ENCODE measurements at regions not wholly inside any gene's neighbourhood (a gene's known extent, or its start where the extent isn't known, plus 50 kb on each side); places are given as distances from the start of the nearest gene placed in this dataset.

GRCh38 chr2:844715-845114 is 105.9 kb upstream of the SNTG2 start:
- H3K27ac ChIP-seq = no peak overlapping the region
- TF ChIP-seq, protein P1, sequence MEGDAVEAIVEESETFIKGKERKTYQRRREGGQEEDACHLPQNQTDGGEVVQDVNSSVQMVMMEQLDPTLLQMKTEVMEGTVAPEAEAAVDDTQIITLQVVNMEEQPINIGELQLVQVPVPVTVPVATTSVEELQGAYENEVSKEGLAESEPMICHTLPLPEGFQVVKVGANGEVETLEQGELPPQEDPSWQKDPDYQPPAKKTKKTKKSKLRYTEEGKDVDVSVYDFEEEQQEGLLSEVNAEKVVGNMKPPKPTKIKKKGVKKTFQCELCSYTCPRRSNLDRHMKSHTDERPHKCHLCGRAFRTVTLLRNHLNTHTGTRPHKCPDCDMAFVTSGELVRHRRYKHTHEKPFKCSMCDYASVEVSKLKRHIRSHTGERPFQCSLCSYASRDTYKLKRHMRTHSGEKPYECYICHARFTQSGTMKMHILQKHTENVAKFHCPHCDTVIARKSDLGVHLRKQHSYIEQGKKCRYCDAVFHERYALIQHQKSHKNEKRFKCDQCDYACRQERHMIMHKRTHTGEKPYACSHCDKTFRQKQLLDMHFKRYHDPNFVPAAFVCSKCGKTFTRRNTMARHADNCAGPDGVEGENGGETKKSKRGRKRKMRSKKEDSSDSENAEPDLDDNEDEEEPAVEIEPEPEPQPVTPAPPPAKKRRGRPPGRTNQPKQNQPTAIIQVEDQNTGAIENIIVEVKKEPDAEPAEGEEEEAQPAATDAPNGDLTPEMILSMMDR (IDR thresholded peaks at IDR 0.05) = no peak
- no peak overlapping the region for H3K4me3 ChIP-seq
- H3K4me1 ChIP-seq = no peaks in the 10 kb centered on the region
- no peaks in the 10 kb centered on the region for H3K9me3 ChIP-seq
- intact Hi-C loops (cut with DNase I) = no loop called here
- H3K36me3 ChIP-seq = no peaks in the 10 kb centered on the region
- no peak for DNase-seq
- no peaks in the 10 kb centered on the region for H3K27me3 ChIP-seq (ENCODE audit: low read depth)
- ATAC-seq = no peak

- ATAC-seq = no peak
- intact Hi-C loops (cut with DNase I) = no loop called here
These were observed 108.4 kb upstream of the SNTG2 start for GRCh38 chr2:842151-842803.

GRCh38 chr2:841036-841435 is 109.6 kb upstream of the SNTG2 start:
- ATAC-seq = no peak
- no peak for DNase-seq
- TF ChIP-seq, protein P1 (IDR thresholded peaks at IDR 0.05) = no peak
- Histone ChIP-seq H3K4me3 (no peak overlapping the region), H3K36me3 (no peaks in the 10 kb centered on the region), H3K4me1 (no peaks in the 10 kb centered on the region), H3K27ac (no peak overlapping the region), H3K9me3 (no peaks in the 10 kb centered on the region), H3K27me3 (ENCODE audit: low read depth) (no peaks in the 10 kb centered on the region)
- intact Hi-C loops (cut with DNase I) = no loop called here

More at GRCh38 chr2:842151-842803, 108.4 kb upstream of the SNTG2 start:
- H3K27me3 ChIP-seq (ENCODE audit: low read depth) = no peaks in the 10 kb centered on the region
- TF ChIP-seq, protein P1 (IDR thresholded peaks at IDR 0.05) = no peak
- no peak overlapping the region for H3K4me3 ChIP-seq
- H3K4me1 ChIP-seq = no peaks in the 10 kb centered on the region
- no peaks in the 10 kb centered on the region for H3K36me3 ChIP-seq
- DNase-seq = no peak
- no peak overlapping the region for H3K27ac ChIP-seq
- H3K9me3 ChIP-seq = no peaks in the 10 kb centered on the region

- intact Hi-C loops (cut with DNase I) = no loop called here
- DNase-seq = no peak
- Histone ChIP-seq H3K9me3 (no peaks in the 10 kb centered on the region), H3K4me1 (peaks cover 18% of the 10 kb centered on the region), H3K4me3 (no peak overlapping the region), H3K36me3 (no peaks in the 10 kb centered on the region), H3K27ac (no peak overlapping the region), H3K27me3 (ENCODE audit: low read depth) (no peaks in the 10 kb centered on the region)
- ATAC-seq = no peak
- TF ChIP-seq, protein P1 (IDR thresholded peaks at IDR 0.05) = no peak
These were observed 116.4 kb upstream of the SNTG2 start for GRCh38 chr2:834233-834632.

DNA sequence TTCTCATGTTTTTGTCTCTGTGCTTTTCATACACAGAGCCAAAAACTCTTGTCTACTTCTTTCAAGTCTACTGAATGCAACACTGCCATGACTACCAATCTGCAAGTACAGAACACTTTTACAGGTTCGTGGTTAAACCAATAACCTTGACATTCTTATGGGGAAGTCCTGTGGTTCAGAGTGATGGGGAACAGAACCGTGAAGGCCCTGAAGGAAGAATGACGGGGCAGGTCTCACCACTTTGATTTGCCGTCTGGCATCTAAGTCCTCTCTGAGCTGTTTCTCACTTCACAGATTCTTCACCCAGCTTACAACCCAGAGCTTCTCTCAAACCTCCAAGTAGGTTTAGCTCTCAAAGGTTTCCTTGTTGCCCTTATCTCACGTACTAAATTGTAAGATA is 117.5 kb upstream of the SNTG2 start:
- Histone ChIP-seq H3K9me3 (no peaks in the 10 kb centered on the region), H3K4me1 (peaks cover 18% of the 10 kb centered on the region), H3K27me3 (ENCODE audit: low read depth) (no peaks in the 10 kb centered on the region), H3K27ac (no peak overlapping the region), H3K4me3 (no peak overlapping the region), H3K36me3 (no peaks in the 10 kb centered on the region)
- no peak for ATAC-seq
- intact Hi-C loops (cut with DNase I) = no loop called here
- TF ChIP-seq, protein P1 (IDR thresholded peaks at IDR 0.05) = no peak
- no peak for DNase-seq

All from lower lobe of right lung (tissue), 2 donors.